GM23338 (cell line): ENCODE measurements at regions not wholly inside any gene's neighbourhood (a gene's known extent, or its start where the extent isn't known, plus 50 kb on each side); places are given as distances from the start of the nearest gene placed in this dataset.

Experiments used
- CTCF ChIP-seq, 2 experiments: fragments of 200-600 bp in 1 of 2; sonication (generic) in 1 of 2; conservative IDR thresholded peaks; 2 replicates each; pipeline versions ENCODE4 v1.5.1 to v1.6.1; 2016 to 2017; ENCODE audit warnings: antibody characterized with exemption in 2 of 2, low read depth in 2 of 2, mild to moderate bottlenecking in 2 of 2, moderate library complexity in 1 of 2
- EZH2 ChIP-seq: fragments of 200-600 bp; sonication (generic); IDR thresholded peaks from one replicate; pipeline ENCODE4 v1.8.0; 2017; ENCODE audit warnings: antibody characterized with exemption, mild to moderate bottlenecking, low read depth; ENCODE audit not compliant: unreplicated experiment
- EZH2phosphoT487 ChIP-seq: fragments of 200-600 bp; sonication (generic); IDR thresholded peaks from one replicate; pipeline ENCODE4 v1.8.1; 2018; ENCODE audit warnings: antibody characterized with exemption; ENCODE audit not compliant: unreplicated experiment
- JUNB ChIP-seq: IDR thresholded peaks from one replicate; pipeline ENCODE4 v1.6.1; 2016; ENCODE audit warnings: antibody characterized with exemption; ENCODE audit not compliant: unreplicated experiment
- POLR2AphosphoS5 ChIP-seq: IDR thresholded peaks from 2 replicates; pipeline ENCODE4 v1.6.1; 2016; ENCODE audit warnings: antibody characterized with exemption, low read depth
- STAT1 ChIP-seq: IDR thresholded peaks from one replicate; pipeline ENCODE4 v1.6.1; 2016; ENCODE audit warnings: antibody characterized with exemption; ENCODE audit not compliant: unreplicated experiment
- ZNF331 ChIP-seq: fragments of 250-450 bp; sonication (Bioruptor Pico); IDR thresholded peaks from 2 replicates; pipeline ENCODE4 v1.5.0; 2020; ENCODE audit warnings: low read depth, mild to moderate bottlenecking, moderate library complexity

DNA sequence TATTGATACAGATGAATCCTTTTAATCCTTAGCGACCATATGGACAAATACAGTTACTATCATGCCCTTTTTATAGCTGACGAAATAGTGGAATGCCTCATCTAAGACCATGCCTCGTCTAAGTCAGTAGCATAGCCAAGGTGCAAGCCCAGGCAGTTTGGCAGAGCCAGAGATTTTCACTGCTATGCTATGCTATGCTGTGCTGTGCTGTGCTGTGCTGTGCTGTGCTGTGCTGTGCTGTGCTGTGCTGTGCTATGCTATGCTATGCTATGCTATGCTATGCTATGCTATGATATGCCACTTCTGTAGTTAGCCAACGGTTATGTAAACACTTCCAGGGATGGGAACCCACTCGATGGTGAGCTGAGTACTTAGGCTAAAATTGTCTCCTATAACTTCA lies 91.6 kb upstream of the MAP4K3 start:
- TF ChIP-seq CTCF (conservative IDR thresholded peaks at IDR 0.05; ENCODE audit: low read depth in 2 of 2) (no peak), EZH2 (no peak), STAT1 (no peak), JUNB (no peak), ZNF331 (CRISPR knock-in tag) (no peak), EZH2phosphoT487 (no peak), POLR2AphosphoS5 (no peak)
